H1 (cell line): ENCODE measurements at regions not wholly inside any gene's neighbourhood (a gene's known extent, or its start where the extent isn't known, plus 50 kb on each side); places are given as distances from the start of the nearest gene placed in this dataset.

Source experiments
- CTCF ChIA-PET: fragments of 300-600 bp; sonication (Branson Sonifier 250); formaldehyde crosslinking; loops from one replicate; lab custom pipeline; 2021; ENCODE audit not compliant: partially characterized antibody; lab: Charles Lee
- POLR2A ChIA-PET: fragments of 300-600 bp; sonication (Branson Sonifier 250); formaldehyde crosslinking; loops from one replicate; lab custom pipeline; 2021; ENCODE audit warnings: inconsistent platforms; ENCODE audit not compliant: partially characterized antibody; lab: Charles Lee
- DNase-seq, 2 experiments: peaks; one replicate each; pipeline versions ENCODE4 v3.0.0 to v3.0.0-alpha.2; 2010 to 2022; ENCODE audit warnings: low spot score in 2 of 2, low read depth in 1 of 2, mixed read lengths in 1 of 2
- FAIRE-seq: peaks from 2 replicates; lab custom pipeline; 2011; peaks lifted over from hg19 to GRCh38; lab: Jason Lieb, UNC
- H2AFZ ChIP-seq: 2 replicates; pipeline ENCODE4 v1.8.1; 2012; ENCODE audit warnings: low read length, inconsistent platforms
- H2AK5ac ChIP-seq: 2 replicates; pipeline ENCODE4 v1.6.1; 2013; ENCODE audit warnings: low read depth, low read length
- H2BK120ac ChIP-seq: replicated peaks from 2 replicates; pipeline ENCODE3; 2013; ENCODE audit warnings: low read depth, low read length, inconsistent platforms
- H2BK12ac ChIP-seq: 2 replicates; pipeline ENCODE4 v1.6.1; 2013; ENCODE audit warnings: low read depth, low read length
- H2BK15ac ChIP-seq: 2 replicates; pipeline ENCODE4 v1.6.1; 2013; ENCODE audit warnings: low read length
- H2BK20ac ChIP-seq: 2 replicates; pipeline ENCODE4 v1.6.1; 2013; ENCODE audit warnings: low read length
- H2BK5ac ChIP-seq: 2 replicates; pipeline ENCODE4 v1.6.1; 2013; ENCODE audit warnings: low read depth, low read length
- H3K14ac ChIP-seq: 2 replicates; pipeline ENCODE4 v1.6.1; 2013; ENCODE audit warnings: inconsistent platforms; ENCODE audit not compliant: insufficient read length
- H3K18ac ChIP-seq: 2 replicates; pipeline ENCODE4 v1.6.1; 2013; ENCODE audit warnings: low read length; ENCODE audit errors: extremely low read depth
- H3K23ac ChIP-seq: 2 replicates; pipeline ENCODE4 v1.6.1; 2013; ENCODE audit warnings: inconsistent platforms; ENCODE audit not compliant: insufficient read length
- H3K23me2 ChIP-seq: 2 replicates; pipeline ENCODE4 v1.6.1; 2013; ENCODE audit warnings: low read depth, low read length
- H3K27ac ChIP-seq: 2 replicates; pipeline ENCODE4 v1.6.1; 2011; ENCODE audit warnings: low read depth, low read length, inconsistent platforms
- H3K27me3 ChIP-seq, 4 experiments: replicated peaks in 1 of 4; 1 replicate in 1 of 4; 2 replicates in 3 of 4; pipeline versions ENCODE4 v1.6.1 to v1.8.1; 2011 to 2013; ENCODE audit warnings: low read length in 3 of 4, mild to moderate bottlenecking in 3 of 4, inconsistent platforms in 2 of 4, mixed read lengths in 2 of 4, moderate library complexity in 1 of 4; ENCODE audit not compliant: control insufficient read depth in 3 of 4, insufficient read depth in 3 of 4; ENCODE audit errors: extremely low read depth in 1 of 4
- H3K36me3 ChIP-seq, 4 experiments: 2 replicates each; pipeline versions ENCODE4 v1.6.1 to v1.8.1; 2011 to 2013; ENCODE audit warnings: mild to moderate bottlenecking in 4 of 4, low read length in 3 of 4, moderate library complexity in 2 of 4, control low read depth in 1 of 4, inconsistent platforms in 1 of 4; ENCODE audit not compliant: insufficient read depth in 4 of 4, control insufficient read depth in 2 of 4
- H3K4ac ChIP-seq: replicated peaks from 2 replicates; pipeline ENCODE3; 2013; ENCODE audit warnings: low read length, low read depth, mixed read lengths, inconsistent platforms; ENCODE audit not compliant: insufficient read length
- H3K4me1 ChIP-seq, 4 experiments: replicated peaks in 1 of 4; 1 replicate in 1 of 4; 2 replicates in 3 of 4; pipeline versions ENCODE4 v1.6.1 to v1.8.1; 2011 to 2013; ENCODE audit warnings: low read length in 3 of 4, inconsistent platforms in 2 of 4, mixed read lengths in 1 of 4; ENCODE audit not compliant: insufficient read depth in 4 of 4, control insufficient read depth in 3 of 4
- H3K4me2 ChIP-seq, 2 experiments: 2 replicates each; pipeline versions ENCODE4 v1.6.1 to v1.8.1; 2011 to 2013; ENCODE audit warnings: low read depth in 2 of 2, low read length in 2 of 2, control low read depth in 1 of 2, inconsistent platforms in 1 of 2, mild to moderate bottlenecking in 1 of 2; ENCODE audit not compliant: insufficient read depth in 1 of 2
- H3K4me3 ChIP-seq, 4 experiments: fragments of 200-600, 300-600 bp in 1 of 4; sonication (generic), shearing (Covaris generic), sonication (Bioruptor Twin) in 1 of 4; 2 replicates each; pipeline versions ENCODE4 v1.5.1 to v1.8.1; 2011 to 2016; ENCODE audit warnings: low read length in 4 of 4, low read depth in 3 of 4, control low read depth in 2 of 4, inconsistent platforms in 2 of 4, mild to moderate bottlenecking in 2 of 4, mixed read lengths in 1 of 4, moderate library complexity in 1 of 4; ENCODE audit not compliant: insufficient read depth in 2 of 4; ENCODE audit errors: extremely low read depth in 1 of 4
- H3K56ac ChIP-seq: replicated peaks from 2 replicates; pipeline ENCODE3; 2013; ENCODE audit warnings: low read depth, mild to moderate bottlenecking, mixed read lengths, low read length, inconsistent platforms; ENCODE audit not compliant: insufficient read length
- H3K79me1 ChIP-seq: 2 replicates; pipeline ENCODE4 v1.6.1; 2013; ENCODE audit warnings: low read depth, low read length, control low read depth
- H3K79me2 ChIP-seq, 2 experiments: 2 replicates each; pipeline versions ENCODE4 v1.6.1 to v1.8.1; 2012 to 2013; ENCODE audit warnings: low read length in 2 of 2, mild to moderate bottlenecking in 2 of 2, inconsistent platforms in 1 of 2; ENCODE audit not compliant: insufficient read depth in 2 of 2, control insufficient read depth in 1 of 2
- H3K9ac ChIP-seq, 4 experiments: replicated peaks in 1 of 4; 1 replicate in 1 of 4; 2 replicates in 3 of 4; pipeline versions ENCODE4 v1.6.1 to v1.8.1; 2011 to 2013; ENCODE audit warnings: low read depth in 3 of 4, low read length in 3 of 4, control low read depth in 2 of 4, mild to moderate bottlenecking in 2 of 4, moderate library complexity in 2 of 4, inconsistent platforms in 1 of 4; ENCODE audit errors: extremely low read depth in 1 of 4
- H3K9me3 ChIP-seq, 2 experiments: 2 replicates each; pipeline versions ENCODE4 v1.6.1 to v1.8.1; 2012 to 2013; ENCODE audit warnings: mild to moderate bottlenecking in 2 of 2, moderate library complexity in 2 of 2, control low read depth in 1 of 2, inconsistent platforms in 1 of 2, low read depth in 1 of 2, low read length in 1 of 2, mixed read lengths in 1 of 2; ENCODE audit not compliant: insufficient read depth in 2 of 2
- H4K20me1 ChIP-seq, 2 experiments: replicated peaks in 1 of 2; 2 replicates each; pipeline versions ENCODE3 to v1.8.1; 2011 to 2013; ENCODE audit warnings: inconsistent platforms in 2 of 2, low read length in 2 of 2, mild to moderate bottlenecking in 1 of 2; ENCODE audit not compliant: insufficient read depth in 2 of 2, control insufficient read depth in 1 of 2
- H4K5ac ChIP-seq: 2 replicates; pipeline ENCODE4 v1.6.1; 2013; ENCODE audit warnings: low read length, low read depth, mixed read lengths, inconsistent platforms; ENCODE audit not compliant: insufficient read length
- H4K8ac ChIP-seq: 2 replicates; pipeline ENCODE4 v1.8.0; 2013; ENCODE audit warnings: mild to moderate bottlenecking, moderate library complexity, low read length, inconsistent platforms; ENCODE audit not compliant: insufficient read depth; ENCODE audit errors: extremely low read depth
- H4K91ac ChIP-seq: replicated peaks from 2 replicates; pipeline ENCODE3; 2013; ENCODE audit warnings: low read length, mixed read lengths, inconsistent platforms; ENCODE audit not compliant: insufficient read length
- EP300 ChIP-seq, 2 experiments: IDR thresholded peaks; 1 replicate in 1 of 2; 2 replicates in 1 of 2; pipeline ENCODE4 v1.6.1; 2011 to 2012; ENCODE audit warnings: low read depth in 2 of 2, low read length in 2 of 2, mild to moderate bottlenecking in 2 of 2, borderline replicate concordance in 1 of 2, inconsistent platforms in 1 of 2, moderate library complexity in 1 of 2
- EZH2 ChIP-seq: fragments of 200-600 bp; sonication (generic); IDR thresholded peaks from 2 replicates; pipeline ENCODE4 v1.7.1; 2012; ENCODE audit warnings: low read depth, mild to moderate bottlenecking, moderate library complexity, low read length, inconsistent platforms; ENCODE audit not compliant: severe bottlenecking
- GABPA ChIP-seq: IDR thresholded peaks from 2 replicates; pipeline ENCODE4 v1.6.1; 2011; ENCODE audit warnings: mild to moderate bottlenecking, low read length, moderate library complexity, borderline replicate concordance; ENCODE audit not compliant: insufficient read depth
- NRF1 ChIP-seq: IDR thresholded peaks from 2 replicates; pipeline ENCODE4 v1.6.1; 2011; ENCODE audit warnings: mild to moderate bottlenecking, low read depth, low read length, improper control_type of control experiment
- RBBP5 ChIP-seq: IDR thresholded peaks from 2 replicates; pipeline ENCODE4 v1.7.1; 2012; ENCODE audit warnings: low read depth, mild to moderate bottlenecking, inconsistent platforms, low read length, moderate library complexity, borderline replicate concordance
- SIRT6 ChIP-seq: IDR thresholded peaks from one replicate; pipeline ENCODE4 v1.7.1; 2012; ENCODE audit warnings: low read length, inconsistent platforms
- TAF7 ChIP-seq: optimal IDR thresholded peaks from 2 replicates; pipeline ENCODE3; 2011; ENCODE audit warnings: low read depth, mild to moderate bottlenecking, inconsistent platforms, low read length, moderate library complexity, borderline replicate concordance
- USF2 ChIP-seq: IDR thresholded peaks from 2 replicates; pipeline ENCODE4 v1.6.1; 2011; ENCODE audit warnings: low read length, improper control_type of control experiment
- WGBS, 2 experiments: shearing (Covaris generic) in 1 of 2; methylation state at CpG; one replicate each; pipeline versions ENCODE4 v1.1.6 to v1.1.7; 2013 to 2015; ENCODE audit warnings: low lambda C conversion rate in 2 of 2, mixed read lengths in 2 of 2, inconsistent platforms in 1 of 2, low coverage in 1 of 2, missing lambda C conversion rate in 1 of 2; ENCODE audit not compliant: insufficient replicate concordance in 2 of 2, insufficient coverage in 1 of 2, insufficient read length in 1 of 2; ENCODE audit errors: extremely low coverage in 1 of 2, missing lambda C conversion rate in 1 of 2; 5-methylcytosine and 5-hydroxymethylcytosine counted together

- H3K4me2 ChIP-seq: no peak overlapping the region
- no peaks in the 10 kb centered on the region for H4K20me1 ChIP-seq
- no peak overlapping the region for H2BK15ac ChIP-seq
- FAIRE-seq: no peak
- H3K27me3 ChIP-seq: no peaks in the 10 kb centered on the region
- H3K9me3 ChIP-seq: no peaks in the 10 kb centered on the region
- no peaks in the 10 kb centered on the region for H3K36me3 ChIP-seq
- H3K23ac ChIP-seq: no peak overlapping the region
- no peak overlapping the region for H2AFZ ChIP-seq
- H3K79me1 ChIP-seq: no peaks in the 10 kb centered on the region
- no peak overlapping the region for H3K9ac ChIP-seq
- ChIA-PET CTCF (interaction anchor here (1.3 to 3.5 kb wide), 10 partner anchors 11 to 997 kb away, joined by 3 to 8 read pairs (median 5); no protein-coding TSS in a partner anchor), POLR2A (no interaction called here)
- no peak overlapping the region for H3K14ac ChIP-seq
- H3K27ac ChIP-seq: no peak overlapping the region
- no peak overlapping the region for H2BK120ac ChIP-seq
- H4K8ac ChIP-seq: no peak overlapping the region
- 95% methylated on average over 1 of the region's 1 CpG; no CpG with 5 or more reads in 1 of the 2 experiments for WGBS, 2 experiments
- H2AK5ac ChIP-seq: no peak overlapping the region
- no peak overlapping the region for H3K4ac ChIP-seq
- no peak overlapping the region for H4K91ac ChIP-seq
- no peak overlapping the region for H2BK20ac ChIP-seq
- H3K18ac ChIP-seq: no peak overlapping the region
- H3K56ac ChIP-seq: no peak overlapping the region
- H3K4me1 ChIP-seq: no peaks in the 10 kb centered on the region
- no peak overlapping the region for H3K4me3 ChIP-seq
- H4K5ac ChIP-seq: no peak overlapping the region
- no peak for DNase-seq
- no peaks in the 10 kb centered on the region for H3K79me2 ChIP-seq
- H2BK12ac ChIP-seq: no peak overlapping the region
- no peak overlapping the region for H2BK5ac ChIP-seq
- TF ChIP-seq NRF1 (no peak), RBBP5 (no peak), EZH2 (no peak), EP300 (IDR thresholded peaks at IDR 0.05; ENCODE audit: borderline replicate concordance in 1 of 2, low read depth in 2 of 2, low read length in 2 of 2) (no peak), USF2 (no peak), GABPA (no peak), TAF7 (no peak), SIRT6 (no peak)
- no peaks in the 10 kb centered on the region for H3K23me2 ChIP-seq
Observed at GRCh38 chr11:28696591-28696990, 588.4 kb downstream of the METTL15 start.
